IMR-90 (cell line): ENCODE measurements at regions not wholly inside any gene's neighbourhood (a gene's known extent, or its start where the extent isn't known, plus 50 kb on each side); places are given as distances from the start of the nearest gene placed in this dataset.

Experiments
- ATAC-seq: fragments of 200-7000 bp; cut with Tn5 transposase; 2 replicates; pipeline ENCODE4 v1.9.1; 2020; ENCODE audit warnings: low read depth, mild to moderate bottlenecking, moderate library complexity
- BruUV-seq: library from RNA; stranded (reverse); fragments of 400-500 nt; replicated peaks from 2 replicates; lab custom pipeline; 2021; lab: Mats Ljungman, UMichigan
- CTCF ChIA-PET: fragments of 300-600 bp; formaldehyde crosslinking; extraction: SDS; loops from one replicate; lab custom pipeline; 2021; ENCODE audit warnings: antibody characterized with exemption; lab: Yijun Ruan, JAX
- POLR2A ChIA-PET: fragments of 300-600 bp; sonication (Branson Sonifier 250); formaldehyde crosslinking; loops from one replicate; lab custom pipeline; 2022; ENCODE audit warnings: antibody characterized with exemption; ENCODE audit not compliant: unreplicated experiment; lab: Charles Lee
- DNase-seq: peaks from one replicate; pipeline ENCODE4 v3.0.0; 2013
- H2AFZ ChIP-seq: replicated peaks from 2 replicates; pipeline ENCODE3; 2013; ENCODE audit warnings: low read length, mild to moderate bottlenecking; ENCODE audit not compliant: poor library complexity
- H2AK5ac ChIP-seq: 2 replicates; pipeline ENCODE4 v1.6.1; 2013; ENCODE audit warnings: low read depth, low read length, inconsistent platforms
- H2AK9ac ChIP-seq: replicated peaks from 2 replicates; pipeline ENCODE3; 2013; ENCODE audit warnings: mild to moderate bottlenecking, low read depth, low read length, moderate library complexity; ENCODE audit not compliant: poor library complexity
- H2BK120ac ChIP-seq: 2 replicates; pipeline ENCODE4 v1.6.1; 2013; ENCODE audit warnings: low read depth, low read length, inconsistent platforms
- H2BK15ac ChIP-seq: 3 replicates; pipeline ENCODE4 v1.6.1; 2013; ENCODE audit warnings: low read depth, low read length, inconsistent platforms
- H2BK20ac ChIP-seq: 2 replicates; pipeline ENCODE4 v1.6.1; 2013; ENCODE audit warnings: low read depth, mild to moderate bottlenecking, inconsistent platforms, low read length, moderate library complexity
- H2BK5ac ChIP-seq: 2 replicates; pipeline ENCODE4 v1.6.1; 2013; ENCODE audit warnings: mild to moderate bottlenecking, low read depth, low read length, inconsistent platforms; ENCODE audit not compliant: poor library complexity, severe bottlenecking
- H3K14ac ChIP-seq: replicated peaks from 2 replicates; pipeline ENCODE4 v1.6.1; 2013; ENCODE audit warnings: low read depth, low read length, inconsistent platforms
- H3K18ac ChIP-seq: 2 replicates; pipeline ENCODE4 v1.6.1; 2013; ENCODE audit warnings: low read depth, low read length, control low read depth
- H3K23ac ChIP-seq: 2 replicates; pipeline ENCODE4 v1.6.1; 2013; ENCODE audit warnings: low read depth, low read length, inconsistent platforms
- H3K27ac ChIP-seq: 2 replicates; pipeline ENCODE4 v1.5.1; 2013; ENCODE audit warnings: mild to moderate bottlenecking, control low read depth, low read length; ENCODE audit not compliant: insufficient read depth
- H3K27me3 ChIP-seq: 2 replicates; pipeline ENCODE4 v1.6.1; 2013; ENCODE audit warnings: low read length; ENCODE audit not compliant: control insufficient read depth, insufficient read depth
- H3K36me3 ChIP-seq: 2 replicates; pipeline ENCODE4 v1.6.1; 2013; ENCODE audit warnings: low read length, mixed read lengths; ENCODE audit not compliant: control insufficient read depth, insufficient read depth
- H3K4ac ChIP-seq: 2 replicates; pipeline ENCODE4 v1.6.1; 2013; ENCODE audit warnings: low read depth, low read length, inconsistent platforms
- H3K4me1 ChIP-seq: 2 replicates; pipeline ENCODE4 v1.6.1; 2013; ENCODE audit warnings: low read length, mixed read lengths; ENCODE audit not compliant: control insufficient read depth, insufficient read depth
- H3K4me2 ChIP-seq: 2 replicates; pipeline ENCODE4 v1.6.1; 2013; ENCODE audit warnings: low read depth, mild to moderate bottlenecking, control low read depth, low read length, moderate library complexity
- H3K4me3 ChIP-seq: 2 replicates; pipeline ENCODE4 v1.5.1; 2013; ENCODE audit warnings: low read depth, mild to moderate bottlenecking, control low read depth, low read length, moderate library complexity; ENCODE audit not compliant: insufficient read depth
- H3K56ac ChIP-seq: 2 replicates; pipeline ENCODE4 v1.6.1; 2013; ENCODE audit warnings: low read length, inconsistent platforms; ENCODE audit not compliant: insufficient read depth; ENCODE audit errors: extremely low read depth
- H3K79me1 ChIP-seq, 2 experiments: 2 replicates each; pipeline ENCODE4 v1.6.1; 2013; ENCODE audit warnings: low read length in 2 of 2, inconsistent platforms in 1 of 2, low read depth in 1 of 2
- H3K9ac ChIP-seq: 2 replicates; pipeline ENCODE4 v1.6.1; 2013; ENCODE audit warnings: low read depth, low read length, control low read depth
- H3K9me1 ChIP-seq: 2 replicates; pipeline ENCODE4 v1.6.1; 2013; ENCODE audit warnings: low read length, inconsistent platforms; ENCODE audit not compliant: insufficient read depth
- H3K9me3 ChIP-seq: 2 replicates; pipeline ENCODE4 v1.6.1; 2013; ENCODE audit warnings: low read length; ENCODE audit not compliant: control insufficient read depth, insufficient read depth
- H4K20me1 ChIP-seq: 2 replicates; pipeline ENCODE4 v1.6.1; 2013; ENCODE audit warnings: low read length, inconsistent platforms; ENCODE audit not compliant: insufficient read depth
- H4K5ac ChIP-seq: 2 replicates; pipeline ENCODE4 v1.6.1; 2013; ENCODE audit warnings: mild to moderate bottlenecking, low read depth, low read length, control low read depth
- H4K8ac ChIP-seq, 2 experiments: 2 replicates each; pipeline ENCODE4 v1.6.1; 2013; ENCODE audit warnings: low read depth in 2 of 2, low read length in 2 of 2, control low read depth in 1 of 2, inconsistent platforms in 1 of 2
- H4K91ac ChIP-seq: 2 replicates; pipeline ENCODE4 v1.6.1; 2013; ENCODE audit warnings: low read depth, low read length, inconsistent platforms; ENCODE audit not compliant: insufficient read depth
- CEBPB ChIP-seq: IDR thresholded peaks from 2 replicates; pipeline ENCODE4 v1.6.1; 2012; ENCODE audit warnings: low read depth, low read length, improper control_type of control experiment
- CHD1 ChIP-seq: IDR thresholded peaks from 2 replicates; pipeline ENCODE4 v1.6.1; 2012; ENCODE audit warnings: low read depth, low read length, improper control_type of control experiment
- CTCF ChIP-seq: conservative IDR thresholded peaks from 2 replicates; pipeline ENCODE4 v1.5.1; 2012; ENCODE audit warnings: mild to moderate bottlenecking, low read depth, low read length, improper control_type of control experiment
- ELK1 ChIP-seq: fragments of 150-350 bp; IDR thresholded peaks from 2 replicates; pipeline ENCODE4 v1.6.1; 2016; ENCODE audit warnings: low read depth, mild to moderate bottlenecking, low read length, moderate library complexity, borderline replicate concordance
- FOS ChIP-seq: fragments of 150-350 bp; IDR thresholded peaks from 2 replicates; pipeline ENCODE4 v1.6.1; 2016; ENCODE audit warnings: low read depth, low read length
- MAZ ChIP-seq: IDR thresholded peaks from 2 replicates; pipeline ENCODE4 v1.6.1; 2012; ENCODE audit warnings: low read depth, mild to moderate bottlenecking, low read length, improper control_type of control experiment, moderate library complexity, borderline replicate concordance
- MXI1 ChIP-seq: IDR thresholded peaks from 2 replicates; pipeline ENCODE4 v1.6.1; 2012; ENCODE audit warnings: low read depth, mild to moderate bottlenecking, low read length, moderate library complexity, borderline replicate concordance
- NFE2L2 ChIP-seq: fragments of 150-350 bp; IDR thresholded peaks from 2 replicates; pipeline ENCODE4 v1.6.1; 2016; ENCODE audit warnings: low read depth, mild to moderate bottlenecking, low read length
- POLR2A ChIP-seq: IDR thresholded peaks from 2 replicates; pipeline ENCODE4 v1.6.1; 2012; ENCODE audit warnings: mild to moderate bottlenecking, low read depth, low read length
- RAD21 ChIP-seq: IDR thresholded peaks from 2 replicates; pipeline ENCODE4 v1.6.1; 2012; ENCODE audit warnings: low read length, improper control_type of control experiment
- RCOR1 ChIP-seq: IDR thresholded peaks from 2 replicates; pipeline ENCODE4 v1.6.1; 2012; ENCODE audit warnings: mild to moderate bottlenecking, low read length, improper control_type of control experiment; ENCODE audit not compliant: insufficient replicate concordance
- RFX5 ChIP-seq: IDR thresholded peaks from 2 replicates; pipeline ENCODE4 v1.8.0; 2012; ENCODE audit warnings: low read depth, mild to moderate bottlenecking, low read length, moderate library complexity
- USF2 ChIP-seq: fragments of 150-350 bp; IDR thresholded peaks from 2 replicates; pipeline ENCODE4 v1.6.1; 2017; ENCODE audit warnings: mild to moderate bottlenecking, antibody characterized with exemption, low read length, low read depth
- WGBS, 2 experiments: methylation state at CpG; one replicate each; pipeline versions ENCODE4 v1.1.5 to v1.1.7; 2013; ENCODE audit warnings: missing lambda C conversion rate in 2 of 2; ENCODE audit not compliant: insufficient read length in 1 of 2; ENCODE audit errors: extremely low coverage in 2 of 2; 5-methylcytosine and 5-hydroxymethylcytosine counted together
- dilution Hi-C: fragments of 300-500 bp; cut with HindIII; formaldehyde crosslinking; loops from one replicate; pipeline ENCODE4 v1.14.3; 2018; ENCODE audit warnings: low sequenced_read_pairs; ENCODE audit not compliant: unreplicated experiment
- in situ Hi-C: fragments of 300-500 bp; cut with MboI; formaldehyde crosslinking; loops from 3 replicates; pipeline ENCODE4 v1.14.3; 2019; ENCODE audit warnings: low sequenced_read_pairs, inconsistent platforms, mixed read lengths
- intact Hi-C: fragments of 100-400 bp; cut with micrococcal nuclease; formaldehyde crosslinking; loops from 2 replicates; pipeline ENCODE4 v1.10.0; 2022

GRCh38 chr17:79280010-79280409, 205.4 kb downstream of the ENGASE start:
- ATAC-seq (no peak), DNase-seq (no peak)
- ChIA-PET POLR2A (no interaction called here), CTCF (no interaction called here)
- Histone ChIP-seq H3K14ac (no peak overlapping the region), H3K27me3 (peaks cover 2% of the 10 kb centered on the region), H3K56ac (no peak overlapping the region), H3K4me2 (no peak overlapping the region), H2AK5ac (no peak overlapping the region), H3K36me3 (no peaks in the 10 kb centered on the region), H2BK20ac (no peak overlapping the region), H2BK15ac (no peak overlapping the region), H4K5ac (no peak overlapping the region), H4K91ac (no peak overlapping the region), H3K9ac (no peak overlapping the region), H2AFZ (no peak overlapping the region), H3K4me1 (no peaks in the 10 kb centered on the region), H3K4ac (no peak overlapping the region), H4K8ac (no peak overlapping the region), H2BK120ac (no peak overlapping the region), H3K27ac (no peak overlapping the region), H4K20me1 (no peaks in the 10 kb centered on the region), H2AK9ac (no peak overlapping the region), H3K79me1 (no peaks in the 10 kb centered on the region), H3K9me3 (no peaks in the 10 kb centered on the region), H3K23ac (no peak overlapping the region), H3K9me1 (no peaks in the 10 kb centered on the region), H3K18ac (no peak overlapping the region), H3K4me3 (no peak overlapping the region), H2BK5ac (no peak overlapping the region)
- WGBS, 2 experiments = 71% methylated on average over 4 of the region's 8 CpGs; no CpG with 5 or more reads in 1 of the 2 experiments
- dilution Hi-C loops (no loop called here), in situ Hi-C loops (no loop called here), intact Hi-C loops (no loop called here)
- TF ChIP-seq RFX5 (no peak), ELK1 (no peak), CEBPB (no peak), RAD21 (no peak), FOS (no peak), POLR2A (no peak), USF2 (no peak), NFE2L2 (no peak), CHD1 (no peak), MXI1 (no peak), CTCF (no peak), RCOR1 (no peak), MAZ (no peak)
- BruUV-seq = no TSS peak
